ENCODE measurements at regions not wholly inside any gene's neighbourhood (a gene's known extent, or its start where the extent isn't known, plus 50 kb on each side); places are given as distances from the start of the nearest gene placed in this dataset.

- no peak for TF ChIP-seq EP300 (IDR thresholded peaks at IDR 0.05)
- TF ChIP-seq, protein P1, sequence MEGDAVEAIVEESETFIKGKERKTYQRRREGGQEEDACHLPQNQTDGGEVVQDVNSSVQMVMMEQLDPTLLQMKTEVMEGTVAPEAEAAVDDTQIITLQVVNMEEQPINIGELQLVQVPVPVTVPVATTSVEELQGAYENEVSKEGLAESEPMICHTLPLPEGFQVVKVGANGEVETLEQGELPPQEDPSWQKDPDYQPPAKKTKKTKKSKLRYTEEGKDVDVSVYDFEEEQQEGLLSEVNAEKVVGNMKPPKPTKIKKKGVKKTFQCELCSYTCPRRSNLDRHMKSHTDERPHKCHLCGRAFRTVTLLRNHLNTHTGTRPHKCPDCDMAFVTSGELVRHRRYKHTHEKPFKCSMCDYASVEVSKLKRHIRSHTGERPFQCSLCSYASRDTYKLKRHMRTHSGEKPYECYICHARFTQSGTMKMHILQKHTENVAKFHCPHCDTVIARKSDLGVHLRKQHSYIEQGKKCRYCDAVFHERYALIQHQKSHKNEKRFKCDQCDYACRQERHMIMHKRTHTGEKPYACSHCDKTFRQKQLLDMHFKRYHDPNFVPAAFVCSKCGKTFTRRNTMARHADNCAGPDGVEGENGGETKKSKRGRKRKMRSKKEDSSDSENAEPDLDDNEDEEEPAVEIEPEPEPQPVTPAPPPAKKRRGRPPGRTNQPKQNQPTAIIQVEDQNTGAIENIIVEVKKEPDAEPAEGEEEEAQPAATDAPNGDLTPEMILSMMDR (IDR thresholded peaks at IDR 0.05) = no peak
- no peak for TF ChIP-seq POLR2A (IDR thresholded peaks at IDR 0.05)
These were observed 96.2 kb upstream of the USP15 start for GRCh38 chr12:62164036-62164435.
